ENCODE measurements at regions not wholly inside any gene's neighbourhood (a gene's known extent, or its start where the extent isn't known, plus 50 kb on each side); places are given as distances from the start of the nearest gene placed in this dataset.

DNA sequence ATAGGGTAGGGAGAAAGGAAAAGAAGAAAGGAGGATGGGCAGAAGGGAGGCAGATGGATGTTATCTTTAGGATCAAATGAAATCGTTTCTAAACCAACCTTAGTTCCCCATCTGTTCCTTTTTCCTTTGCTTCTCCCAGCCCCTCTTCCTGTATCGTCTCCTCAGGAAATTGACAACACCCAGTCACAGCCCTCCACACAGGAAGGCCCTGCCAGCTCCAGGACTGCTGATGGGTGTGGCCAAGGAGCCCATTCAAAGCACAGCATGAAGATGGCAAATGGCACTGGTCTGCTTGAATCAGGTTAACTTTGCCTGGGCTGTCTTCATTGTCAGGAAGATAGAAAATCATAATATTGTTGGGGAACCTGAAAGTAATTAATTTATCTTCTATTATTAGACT lies 164.8 kb downstream of the C11orf87 start:
- TF ChIP-seq, protein P1, sequence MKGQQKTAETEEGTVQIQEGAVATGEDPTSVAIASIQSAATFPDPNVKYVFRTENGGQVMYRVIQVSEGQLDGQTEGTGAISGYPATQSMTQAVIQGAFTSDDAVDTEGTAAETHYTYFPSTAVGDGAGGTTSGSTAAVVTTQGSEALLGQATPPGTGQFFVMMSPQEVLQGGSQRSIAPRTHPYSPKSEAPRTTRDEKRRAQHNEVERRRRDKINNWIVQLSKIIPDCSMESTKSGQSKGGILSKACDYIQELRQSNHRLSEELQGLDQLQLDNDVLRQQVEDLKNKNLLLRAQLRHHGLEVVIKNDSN (IDR thresholded peaks at IDR 0.05), result no peak
- TF ChIP-seq EP300 (IDR thresholded peaks at IDR 0.05; ENCODE audit: borderline replicate concordance) (no peak), NFIC (IDR thresholded peaks at IDR 0.05) (no peak), MAX (IDR thresholded peaks at IDR 0.05) (no peak), FOXM1 (IDR thresholded peaks at IDR 0.05; ENCODE audit: borderline replicate concordance, low read depth) (no peak), REST (IDR thresholded peaks at IDR 0.05; ENCODE audit: low read depth) (no peak), CEBPB (IDR thresholded peaks at IDR 0.05) (no peak), TAF1 (IDR thresholded peaks at IDR 0.05; ENCODE audit: low read depth) (no peak), RAD21 (IDR thresholded peaks at IDR 0.05; ENCODE audit: low read depth) (no peak), ZBTB7A (IDR thresholded peaks at IDR 0.05; ENCODE audit: low read depth) (no peak), TCF12 (IDR thresholded peaks at IDR 0.05; ENCODE audit: low read depth) (no peak), TEAD4 (IDR thresholded peaks at IDR 0.05) (no peak), EGR1 (IDR thresholded peaks at IDR 0.05) (no peak)

All from Ishikawa (cell line).